ENCODE measurements at regions not wholly inside any gene's neighbourhood (a gene's known extent, or its start where the extent isn't known, plus 50 kb on each side); places are given as distances from the start of the nearest gene placed in this dataset.

- Histone ChIP-seq H3K4me1 (ENCODE audit: insufficient read depth) (no peaks in the 10 kb centered on the region), H3K4me2 (no peak overlapping the region), H3K79me2 (replicated peaks; ENCODE audit: insufficient read depth) (no peaks in the 10 kb centered on the region), H4K20me1 (replicated peaks; ENCODE audit: insufficient read depth) (no peaks in the 10 kb centered on the region), H3K27ac (ENCODE audit: low read depth) (no peak overlapping the region), H3K27me3 (ENCODE audit: insufficient read depth) (no peaks in the 10 kb centered on the region), H2AFZ (no peak overlapping the region), H3K9me2 (ENCODE audit: insufficient read depth) (no peaks in the 10 kb centered on the region; the same call in 1 of the 2 replicates), H3K36me3 (ENCODE audit: insufficient read depth) (no peaks in the 10 kb centered on the region), H3F3A (replicated peaks; ENCODE audit: low read depth) (no peaks in the 10 kb centered on the region), H3K4me3 (no peak overlapping the region)
- TF ChIP-seq ETS1 (IDR thresholded peaks at IDR 0.05) (no peak), ZNF462 (CRISPR knock-in tag; IDR thresholded peaks at IDR 0.05) (no peak), ZNF114 (CRISPR knock-in tag; IDR thresholded peaks at IDR 0.05) (no peak), CREB1 (CRISPR knock-in tag; IDR thresholded peaks at IDR 0.05; ENCODE audit: low read depth) (no peak), EZH2 (IDR thresholded peaks at IDR 0.05; ENCODE audit: low read depth, unreplicated experiment) (no peak), REST (IDR thresholded peaks at IDR 0.05; ENCODE audit: unreplicated experiment) (no peak), STAT1 (IDR thresholded peaks at IDR 0.05; ENCODE audit: unreplicated experiment) (no peak), NANOG (IDR thresholded peaks at IDR 0.05; ENCODE audit: borderline replicate concordance) (no peak), CTCF (conservative IDR thresholded peaks at IDR 0.05; ENCODE audit: low read depth in 2 of 2) (no peak), POLR2AphosphoS5 (IDR thresholded peaks at IDR 0.05; ENCODE audit: low read depth) (no peak), JUNB (IDR thresholded peaks at IDR 0.05; ENCODE audit: unreplicated experiment) (no peak), EZH2phosphoT487 (IDR thresholded peaks at IDR 0.05; ENCODE audit: unreplicated experiment) (no peak), ZNF331 (CRISPR knock-in tag; IDR thresholded peaks at IDR 0.05; ENCODE audit: low read depth) (no peak)
- DNase-seq (ENCODE audit: low spot score) (no peak), ATAC-seq (no peak)
- H3K4me3 Mint-ChIP-seq = no peak overlapping the region
- H3K36me3 Mint-ChIP-seq (ENCODE audit: low read depth) = no peaks in the 10 kb centered on the region
- H3K4me1 Mint-ChIP-seq = peaks cover 5% of the 10 kb centered on the region; the same call in 2 of the 3 replicates
- no peaks in the 10 kb centered on the region for H3K27me3 Mint-ChIP-seq (ENCODE audit: insufficient read depth, low read depth, poor library complexity)
- no peak overlapping the region for H3K27ac Mint-ChIP-seq
- no peaks in the 10 kb centered on the region for H3K9me3 Mint-ChIP-seq
Measured at GRCh38 chr18:63070767-63071502, 248.6 kb downstream of the BCL2 start.
